Spleen (tissue), 11 donors: ENCODE measurements at regions not wholly inside any gene's neighbourhood (a gene's known extent, or its start where the extent isn't known, plus 50 kb on each side); places are given as distances from the start of the nearest gene placed in this dataset.

Experiments used
- DNase-seq: peaks from one replicate; pipeline ENCODE4 v3.0.0-alpha.2; 2020
- H3K27ac ChIP-seq, 8 donors: fragments of 200-600 bp; sonication (generic) in 7 of 8; 1 replicate in 4 of 8; 2 replicates in 4 of 8; pipeline versions ENCODE4 v1.5.0 to v1.8.0; 2016 to 2021; ENCODE audit warnings: inconsistent platforms in 4 of 8, mild to moderate bottlenecking in 4 of 8, moderate library complexity in 1 of 8
- H3K27me3 ChIP-seq, 7 donors: fragments of 200-600 bp; sonication (generic) in 6 of 7; replicated peaks in 1 of 7; 1 replicate in 4 of 7; 2 replicates in 3 of 7; pipeline versions ENCODE4 v1.5.0 to v1.8.0; 2016 to 2021; ENCODE audit warnings: inconsistent platforms in 3 of 7, mild to moderate bottlenecking in 1 of 7
- H3K36me3 ChIP-seq, 6 donors: fragments of 200-600 bp; sonication (generic) in 5 of 6; 1 replicate in 4 of 6; 2 replicates in 2 of 6; pipeline versions ENCODE4 v1.5.0 to v1.8.0; 2016 to 2021; ENCODE audit warnings: inconsistent platforms in 2 of 6
- H3K4me1 ChIP-seq, 6 donors: fragments of 200-600 bp; sonication (generic) in 5 of 6; 1 replicate in 3 of 6; 2 replicates in 3 of 6; pipeline versions ENCODE4 v1.5.0 to v1.8.0; 2016 to 2021; ENCODE audit warnings: inconsistent platforms in 3 of 6
- H3K4me3 ChIP-seq, 8 donors: fragments of 200-600 bp; sonication (generic) in 7 of 8; 1 replicate in 4 of 8; 2 replicates in 4 of 8; pipeline versions ENCODE4 v1.5.0 to v1.8.0; 2016 to 2021; ENCODE audit warnings: inconsistent platforms in 4 of 8, mild to moderate bottlenecking in 4 of 8, moderate library complexity in 2 of 8
- H3K9me3 ChIP-seq, 8 donors: fragments of 200-600 bp; sonication (generic) in 7 of 8; 1 replicate in 4 of 8; 2 replicates in 4 of 8; pipeline versions ENCODE4 v1.5.0 to v1.8.0; 2016 to 2021; ENCODE audit warnings: inconsistent platforms in 4 of 8
- POLR2A ChIP-seq, 3 donors: fragments of 450-650 bp; IDR thresholded peaks; one replicate each; pipeline ENCODE4 v1.5.1; 2017; ENCODE audit warnings: antibody characterized with exemption in 3 of 3, mild to moderate bottlenecking in 1 of 3
- POLR2AphosphoS5 ChIP-seq, 3 donors: sonication (generic); formaldehyde crosslinking; IDR thresholded peaks; one replicate each; pipeline ENCODE4 v1.5.1; 2017; ENCODE audit warnings: antibody characterized with exemption in 3 of 3
- WGBS, 5 donors: extraction: QIAGEN DNeasy Blood & Tissue Kit in 3 of 5; methylation state at CpG; one replicate each; pipeline versions ENCODE4 v1.1.5 to v1.1.7; 2013 to 2018; 5-methylcytosine and 5-hydroxymethylcytosine counted together
- intact Hi-C: fragments of 100-400 bp; cut with DNase I; formaldehyde crosslinking; loops from one replicate; pipeline ENCODE4 v1.15.0; 2023; ENCODE audit warnings: low total_unique reads
- TF ChIP-seq, protein P1 (sequence below), 11 experiments: fragments of 200-600 bp in 7 of 11; fragments of 450-650 bp in 4 of 11; sonication (generic) in 4 of 11; IDR thresholded peaks in 8 of 11; conservative IDR thresholded peaks in 3 of 11; 1 replicate in 7 of 11; 2 replicates in 4 of 11; pipeline versions ENCODE4 v1.4.0 to v1.8.0; 2016 to 2021; ENCODE audit warnings: antibody characterized with exemption in 11 of 11, inconsistent platforms in 4 of 11, mild to moderate bottlenecking in 1 of 11
- donor health status: healthy with polysubstance abuse.
- donor health status: DM: no; HTN: no; CAD: no; lungs with moderate emphysema.
- donor health status: DM: no; HTN: no; CAD: no.
- donor health status: Bipolar disorder and iron deficiency.
- donor health status: healthy.
- donor health status: DM: no; HTN: no; CAD: no.
- donor health status: DM: yes; HTN: yes; CAD: no.

DNA sequence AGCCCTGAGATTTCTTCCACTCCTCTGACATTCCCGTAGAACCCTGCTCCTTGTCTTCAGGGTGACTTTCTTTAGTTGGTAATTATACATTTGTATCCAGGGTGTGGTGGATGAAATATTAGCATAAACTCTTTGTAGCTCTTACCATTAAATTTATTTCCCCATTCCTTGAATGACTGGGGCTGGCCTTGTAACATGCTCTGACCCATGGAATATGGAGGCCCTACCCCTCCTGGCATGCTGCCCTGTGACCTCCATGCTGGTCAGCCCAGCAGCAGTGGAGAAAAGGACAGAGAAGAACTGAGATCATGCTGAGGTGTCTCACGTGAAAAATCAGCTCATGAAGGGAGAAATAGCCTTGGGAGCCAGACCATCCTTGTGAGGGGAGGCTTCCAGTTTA is 96.1 kb upstream of the PROK2 start:
- Histone ChIP-seq H3K27ac (no peak overlapping the region), H3K27me3 (peaks cover 0 to 36% (median 0%) of the 10 kb centered on the region in 7 donors), H3K4me3 (no peak overlapping the region), H3K4me1 (peaks cover 0 to 5% (median 0%) of the 10 kb centered on the region in 6 donors), H3K9me3 (no peaks in the 10 kb centered on the region), H3K36me3 (no peaks in the 10 kb centered on the region)
- 65 to 92% (median 76%) methylated on average over 2 of the region's 2 CpGs for WGBS, 5 donors
- intact Hi-C loops, result no loop called here
- DNase-seq, result no peak
- TF ChIP-seq POLR2A (IDR thresholded peaks at IDR 0.05) (no peak), POLR2AphosphoS5 (IDR thresholded peaks at IDR 0.05) (no peak)
- TF ChIP-seq, protein P1, sequence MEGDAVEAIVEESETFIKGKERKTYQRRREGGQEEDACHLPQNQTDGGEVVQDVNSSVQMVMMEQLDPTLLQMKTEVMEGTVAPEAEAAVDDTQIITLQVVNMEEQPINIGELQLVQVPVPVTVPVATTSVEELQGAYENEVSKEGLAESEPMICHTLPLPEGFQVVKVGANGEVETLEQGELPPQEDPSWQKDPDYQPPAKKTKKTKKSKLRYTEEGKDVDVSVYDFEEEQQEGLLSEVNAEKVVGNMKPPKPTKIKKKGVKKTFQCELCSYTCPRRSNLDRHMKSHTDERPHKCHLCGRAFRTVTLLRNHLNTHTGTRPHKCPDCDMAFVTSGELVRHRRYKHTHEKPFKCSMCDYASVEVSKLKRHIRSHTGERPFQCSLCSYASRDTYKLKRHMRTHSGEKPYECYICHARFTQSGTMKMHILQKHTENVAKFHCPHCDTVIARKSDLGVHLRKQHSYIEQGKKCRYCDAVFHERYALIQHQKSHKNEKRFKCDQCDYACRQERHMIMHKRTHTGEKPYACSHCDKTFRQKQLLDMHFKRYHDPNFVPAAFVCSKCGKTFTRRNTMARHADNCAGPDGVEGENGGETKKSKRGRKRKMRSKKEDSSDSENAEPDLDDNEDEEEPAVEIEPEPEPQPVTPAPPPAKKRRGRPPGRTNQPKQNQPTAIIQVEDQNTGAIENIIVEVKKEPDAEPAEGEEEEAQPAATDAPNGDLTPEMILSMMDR (IDR thresholded peaks at IDR 0.05 in 8 of 11, conservative IDR thresholded peaks at IDR 0.05 in 3 of 11), result no peak

DNA sequence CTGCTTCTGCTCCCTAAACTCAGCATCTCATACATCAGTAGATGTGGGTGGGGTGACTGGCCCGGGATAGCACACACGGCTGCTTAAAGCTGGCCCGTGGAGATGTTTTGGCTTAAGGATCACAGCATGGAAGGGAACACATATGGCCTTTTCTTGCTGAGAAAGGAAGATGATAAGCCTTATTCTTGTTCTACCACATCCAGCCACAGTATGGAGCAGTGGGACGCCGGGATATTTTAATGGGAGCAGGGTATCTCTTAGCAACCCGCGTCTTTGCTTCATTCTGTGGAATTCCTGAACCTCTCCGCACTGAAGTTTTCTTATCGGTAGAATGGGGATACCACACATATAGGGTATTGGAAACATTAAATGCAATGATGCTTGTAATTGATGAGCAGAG is 94.1 kb upstream of the PROK2 start:
- Histone ChIP-seq H3K4me1 (peaks cover 8 to 20% (median 12%) of the 10 kb centered on the region in 6 donors), H3K27me3 (peaks cover 0 to 29% (median 0%) of the 10 kb centered on the region in 7 donors), H3K4me3 (no peak overlapping the region), H3K27ac (no peak overlapping the region), H3K9me3 (no peaks in the 10 kb centered on the region), H3K36me3 (no peaks in the 10 kb centered on the region)
- no peak for DNase-seq
- intact Hi-C loops, result no loop called here
- TF ChIP-seq POLR2AphosphoS5 (IDR thresholded peaks at IDR 0.05) (no peak), POLR2A (IDR thresholded peaks at IDR 0.05) (no peak)
- TF ChIP-seq, protein P1 (IDR thresholded peaks at IDR 0.05 in 8 of 11, conservative IDR thresholded peaks at IDR 0.05 in 3 of 11), result no peak
- WGBS, 5 donors, result 89 to 95% (median 91%) methylated on average over 9 of the region's 9 CpGs

DNA sequence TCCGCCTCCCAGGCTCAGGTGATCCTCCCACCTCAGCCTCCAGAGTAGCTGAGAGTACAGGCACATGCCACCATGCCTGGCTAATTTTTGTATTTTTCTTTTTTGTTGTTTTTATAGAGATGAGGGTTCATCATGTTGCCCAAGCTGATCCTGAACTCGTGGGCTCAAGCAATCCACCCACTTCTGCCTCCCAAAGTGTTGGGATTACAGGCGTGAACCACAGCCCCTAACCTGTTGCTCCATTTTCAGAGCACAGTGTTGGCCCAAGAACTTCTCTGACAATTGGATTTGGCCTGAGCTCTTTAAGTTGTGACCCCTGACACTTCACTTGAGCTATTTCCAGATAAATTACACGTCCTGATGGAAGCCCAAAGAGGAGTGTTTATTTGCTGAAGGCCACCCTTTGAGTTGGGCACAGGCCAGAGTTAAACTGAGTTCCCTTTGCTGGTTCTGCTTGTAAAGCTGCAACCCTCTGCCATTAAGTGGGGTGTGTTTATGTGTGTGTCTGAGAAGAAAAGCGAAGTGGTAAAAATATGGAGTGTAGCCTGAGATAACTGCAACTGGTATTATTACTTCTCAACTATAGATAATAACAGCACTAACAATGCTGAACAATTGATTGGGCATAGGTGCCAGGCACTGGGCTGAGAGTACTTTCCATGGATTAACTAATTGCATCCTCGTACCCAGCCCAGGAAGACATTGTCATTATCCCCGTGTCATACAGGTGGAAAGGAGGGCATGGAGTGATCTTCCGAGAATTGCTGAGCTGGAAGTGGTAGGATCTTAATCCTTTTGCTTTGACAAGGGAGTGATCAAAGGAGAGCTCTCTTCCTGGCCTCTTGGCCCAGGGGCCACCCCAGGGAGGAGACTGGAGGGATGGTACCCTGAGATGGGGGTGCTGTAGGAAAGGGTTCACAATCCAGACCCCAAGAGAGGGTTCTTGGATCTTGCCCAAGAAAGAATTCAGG is 91.5 kb upstream of the PROK2 start:
- no peak for DNase-seq
- Histone ChIP-seq H3K27ac (no peak overlapping the region), H3K36me3 (no peaks in the 10 kb centered on the region), H3K4me1 (peaks cover 8 to 33% (median 15%) of the 10 kb centered on the region in 6 donors), H3K9me3 (no peaks in the 10 kb centered on the region), H3K27me3 (peaks cover 0 to 29% (median 0%) of the 10 kb centered on the region in 7 donors), H3K4me3 (no peak overlapping the region)
- TF ChIP-seq POLR2AphosphoS5 (IDR thresholded peaks at IDR 0.05) (no peak), POLR2A (IDR thresholded peaks at IDR 0.05) (no peak)
- TF ChIP-seq, protein P1 (IDR thresholded peaks at IDR 0.05 in 8 of 11, conservative IDR thresholded peaks at IDR 0.05 in 3 of 11), result no peak
- WGBS, 5 donors, result 71 to 76% (median 74%) methylated on average over 8 of the region's 8 CpGs
- intact Hi-C loops, result no loop called here

- Histone ChIP-seq H3K36me3 (no peaks in the 10 kb centered on the region), H3K27ac (no peak overlapping the region), H3K27me3 (peaks cover 0 to 29% (median 0%) of the 10 kb centered on the region in 7 donors), H3K4me1 (peaks cover 8 to 33% (median 15%) of the 10 kb centered on the region in 6 donors), H3K9me3 (no peaks in the 10 kb centered on the region), H3K4me3 (no peak overlapping the region)
- peak; percentile 93 for DNase-seq
- WGBS, 5 donors, result 15 to 20% (median 18%) methylated on average over 4 of the region's 4 CpGs
- intact Hi-C loops, result no loop called here
- peak in 2 of 3 donors; percentile 66 for TF ChIP-seq POLR2AphosphoS5 (IDR thresholded peaks at IDR 0.05)
- TF ChIP-seq, protein P1 (IDR thresholded peaks at IDR 0.05 in 8 of 11, conservative IDR thresholded peaks at IDR 0.05 in 3 of 11), result peak; percentile 85 to 97 (median 93)
- no peak for TF ChIP-seq POLR2A (IDR thresholded peaks at IDR 0.05)
These were observed 90.6 kb upstream of the PROK2 start for GRCh38 chr3:71875461-71875947.
